ENCODE measurements at regions not wholly inside any gene's neighbourhood (a gene's known extent, or its start where the extent isn't known, plus 50 kb on each side); places are given as distances from the start of the nearest gene placed in this dataset.
"Not testable (repeated sequence)": the region's sequence is repeated elsewhere in the genome, so short reads cannot be mapped to it uniquely, and the experiment has no call there.

DNA sequence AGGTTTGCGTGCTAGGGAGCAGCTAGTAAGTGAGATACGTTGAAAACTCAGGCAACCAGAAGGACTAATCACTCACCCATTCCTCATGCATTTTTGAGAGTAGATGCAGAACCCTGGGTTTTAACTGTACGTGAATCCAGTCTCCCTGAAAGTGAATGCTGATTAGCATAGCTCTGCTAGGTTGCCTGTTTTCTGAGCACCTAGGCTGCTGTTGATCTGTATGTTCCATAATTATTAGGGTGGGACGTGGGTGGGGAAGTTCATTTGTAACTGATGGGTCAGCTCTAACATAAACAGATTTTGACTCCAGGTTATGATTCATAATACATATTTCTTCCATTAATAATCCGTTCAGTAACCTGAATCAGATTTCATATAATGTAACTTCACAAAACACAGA, 379.0 kb upstream of the FANCL start:
- no peak for DNase-seq (ENCODE audit: low spot score)

DNA sequence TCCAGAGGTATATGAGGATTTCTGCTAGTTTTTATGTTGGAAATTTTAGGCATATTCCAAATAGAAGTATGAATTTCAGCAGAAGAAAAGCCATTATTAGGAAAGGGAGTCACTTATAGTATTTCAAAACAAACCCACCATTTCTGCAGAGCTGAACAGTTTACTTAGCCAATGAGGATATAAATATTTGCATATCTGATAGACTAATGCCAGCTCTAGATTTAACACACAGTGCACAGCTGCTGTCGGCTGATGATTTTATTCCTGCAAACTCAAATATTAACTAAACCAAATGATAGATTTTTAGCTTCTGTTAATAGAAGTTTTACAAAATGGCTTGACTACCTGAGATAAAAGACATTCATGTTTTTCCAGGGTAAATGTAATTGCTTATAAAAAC, 375.8 kb upstream of the FANCL start:
- no peak for DNase-seq (ENCODE audit: low spot score)

GRCh38 chr2:58614219-58614618, 373.1 kb upstream of the FANCL start:
- DNase-seq (ENCODE audit: low spot score): no peak

- DNase-seq (ENCODE audit: low spot score): no peak
Observed at GRCh38 chr2:58612973-58613372, 371.8 kb upstream of the FANCL start.

DNA sequence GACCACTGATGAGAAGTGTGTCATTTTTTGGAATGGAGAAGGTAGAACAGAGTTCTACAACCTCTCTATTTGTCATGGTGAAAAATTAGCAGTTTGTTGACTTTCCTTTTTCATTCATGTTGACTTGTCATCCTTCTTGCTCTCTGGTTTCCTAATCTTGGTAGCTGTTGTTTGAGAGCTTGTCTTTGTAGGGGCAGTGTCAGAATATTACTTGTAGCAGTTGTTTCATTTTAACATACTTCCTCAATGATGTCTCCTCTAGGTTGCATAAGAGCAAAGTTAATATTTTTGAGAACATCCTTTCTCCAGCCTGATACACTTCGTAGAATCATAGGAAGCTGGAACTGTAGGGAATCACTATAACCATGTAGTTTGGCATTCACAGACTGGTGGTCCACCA, 368.2 kb upstream of the FANCL start:
- no peak for DNase-seq (ENCODE audit: low spot score)

GRCh38 chr2:58608146-58608545, 367.0 kb upstream of the FANCL start:
- DNase-seq (ENCODE audit: low spot score): no peak

DNA sequence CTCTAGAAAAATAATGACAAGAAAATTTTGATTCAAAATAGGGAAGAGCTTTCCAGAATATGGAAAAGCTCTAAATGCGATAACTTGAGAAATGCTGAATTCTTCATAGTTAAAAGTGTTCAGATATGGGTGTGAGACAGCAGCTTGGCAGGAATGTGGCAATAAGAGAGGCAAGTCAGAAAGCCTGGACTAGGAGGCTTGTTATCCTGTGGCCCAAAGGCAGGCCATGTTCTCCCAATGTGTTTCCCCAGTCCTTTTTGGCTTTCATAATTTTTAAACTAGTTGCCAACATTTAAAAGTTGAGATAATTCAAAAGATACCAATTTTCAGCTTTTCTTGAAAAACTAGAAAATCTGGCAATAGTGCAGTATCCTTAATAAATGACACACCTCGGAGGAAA, 366.3 kb upstream of the FANCL start:
- no peak for DNase-seq (ENCODE audit: low spot score)

GRCh38 chr2:58606799-58607198, 365.7 kb upstream of the FANCL start:
- no peak for DNase-seq (ENCODE audit: low spot score)

DNA sequence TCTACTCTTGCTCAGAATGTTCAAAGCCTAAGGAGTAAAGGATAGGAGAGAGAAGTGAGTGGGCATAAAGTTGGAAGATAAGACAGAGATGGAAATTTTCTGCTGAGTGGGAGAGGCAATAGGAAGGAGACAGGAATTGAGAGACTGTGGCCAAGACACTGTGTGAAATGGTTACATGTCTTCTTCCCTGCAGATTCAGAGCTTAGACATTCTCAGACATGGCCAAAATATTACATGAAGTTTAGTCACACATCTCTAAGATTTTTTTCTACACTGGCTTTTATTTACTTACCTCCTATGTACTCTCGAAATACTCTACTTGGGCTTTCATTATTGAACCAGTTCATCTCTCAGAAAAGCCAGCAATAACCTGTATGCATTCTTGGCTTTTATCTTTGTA, 363.0 kb upstream of the FANCL start:
- DNase-seq (ENCODE audit: low spot score): no peak

GRCh38 chr2:58601017-58601416, 359.9 kb upstream of the FANCL start:
- no peak for DNase-seq (ENCODE audit: low spot score)

DNA sequence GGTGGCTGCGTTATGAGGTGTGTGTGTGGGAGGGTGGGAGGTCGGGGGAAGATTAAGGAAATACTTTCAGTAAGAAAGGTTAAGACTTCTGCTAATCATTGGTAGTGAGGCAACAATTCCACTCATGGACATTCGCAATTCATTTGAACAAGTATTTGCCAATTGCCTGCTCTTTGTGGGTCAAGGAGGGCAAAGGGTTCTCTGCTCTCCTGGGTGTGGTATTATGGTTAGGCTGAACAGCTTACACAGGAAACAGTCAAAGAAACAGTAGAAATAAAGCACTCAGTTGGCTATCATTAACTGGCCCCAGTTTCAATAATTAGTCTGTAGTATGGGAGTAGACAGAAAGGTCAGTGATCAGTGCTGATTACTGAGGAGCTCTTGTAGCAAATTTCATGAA, 357.0 kb upstream of the FANCL start:
- no peak for DNase-seq (ENCODE audit: low spot score)

DNA sequence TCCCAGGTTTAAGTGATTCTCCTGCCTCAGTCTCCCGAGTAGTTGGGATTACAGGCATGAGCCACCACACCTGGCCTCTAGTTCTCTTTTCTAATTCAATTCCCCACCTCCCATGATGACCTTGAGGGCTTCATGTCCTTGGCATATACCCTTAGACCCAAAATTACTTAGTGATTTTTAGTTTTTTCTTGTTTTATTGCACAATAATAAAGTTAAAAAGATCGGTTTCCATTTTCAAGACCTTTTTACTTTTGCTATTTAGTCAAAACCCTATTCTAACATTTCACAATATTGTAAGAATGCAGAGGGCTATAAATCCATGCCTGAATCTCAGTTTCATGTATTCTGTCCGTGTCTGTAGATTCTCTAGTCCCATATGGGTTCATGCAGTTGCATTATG, 354.6 kb upstream of the FANCL start:
- no peak for DNase-seq (ENCODE audit: low spot score)

DNA sequence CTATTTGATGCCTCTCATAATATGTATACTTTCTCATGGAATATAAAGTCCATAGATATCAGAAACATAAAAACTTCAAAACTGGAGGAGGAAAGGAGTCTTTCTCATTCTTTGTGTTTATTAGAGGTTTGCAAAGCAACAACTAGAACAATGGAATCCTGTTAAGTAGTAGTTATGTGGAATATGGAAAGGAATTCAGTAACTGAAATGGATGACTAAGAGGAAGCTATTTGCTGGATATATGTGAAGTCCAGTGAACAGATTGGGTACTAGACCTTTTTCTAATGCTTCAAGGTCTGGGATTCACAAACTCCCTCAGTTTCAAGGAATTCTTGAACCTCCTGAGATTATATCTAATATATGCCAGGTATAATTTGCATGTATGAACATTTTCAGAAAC, 353.6 kb upstream of the FANCL start:
- DNase-seq (ENCODE audit: low spot score): no peak

DNA sequence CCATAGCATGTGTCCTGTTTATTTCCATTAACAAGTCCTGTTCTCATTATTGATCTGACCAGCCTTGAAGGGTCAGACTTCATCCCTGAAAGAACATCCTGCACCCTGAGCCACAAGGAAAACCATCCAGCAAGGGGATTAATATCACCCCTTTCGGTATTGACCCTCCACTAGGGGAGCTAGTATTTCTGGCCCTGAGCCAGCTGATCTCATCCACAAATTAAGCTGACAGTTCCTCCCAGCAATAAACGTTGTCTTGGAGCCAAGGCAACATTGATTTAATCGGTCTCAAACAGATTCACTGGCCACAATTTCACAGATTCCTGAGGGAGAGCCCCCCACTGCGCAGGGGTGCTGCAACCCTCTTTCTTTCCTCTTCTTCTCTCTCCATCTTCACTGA, 353.1 kb upstream of the FANCL start:
- peak; percentile 48 for DNase-seq (ENCODE audit: low spot score)

DNA sequence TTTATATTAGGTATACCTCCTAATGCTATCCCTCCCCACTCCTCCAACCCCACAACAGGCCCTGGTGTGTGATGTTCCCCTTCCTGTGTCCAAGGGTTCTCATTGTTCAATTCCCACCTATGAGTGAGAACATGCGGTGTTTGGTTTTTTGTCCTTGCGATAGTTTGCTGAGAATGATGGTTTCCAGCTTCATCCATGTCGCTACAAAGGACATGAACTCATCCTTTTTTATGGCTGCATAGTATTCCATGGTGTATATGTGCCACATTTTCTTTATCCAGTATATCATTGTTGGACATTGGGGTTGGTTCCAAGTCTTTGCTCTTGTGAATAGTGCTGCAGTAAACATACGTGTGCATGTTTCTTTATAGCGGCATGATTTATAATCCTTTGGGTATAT, 345.1 kb upstream of the FANCL start:
- DNase-seq (ENCODE audit: low spot score): not testable (repeated sequence)

DNA sequence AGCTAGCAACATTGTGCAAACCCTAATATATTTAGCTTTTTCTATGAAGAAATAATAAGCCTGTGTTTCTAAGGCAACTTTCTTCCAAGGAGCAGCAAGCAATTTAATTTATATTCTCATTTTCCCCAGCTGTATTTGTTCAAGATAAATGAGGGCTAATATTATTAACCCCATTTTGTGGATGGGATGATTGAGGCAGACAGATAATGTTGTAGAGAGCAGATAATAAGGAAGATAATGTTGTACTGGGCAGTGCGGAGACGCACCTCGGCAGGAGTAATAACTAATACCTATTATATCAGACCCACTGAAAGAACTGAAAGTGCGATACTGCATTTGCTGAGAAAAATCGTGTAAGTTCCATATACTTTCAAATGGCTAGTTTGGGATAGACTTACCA, 344.1 kb upstream of the FANCL start:
- DNase-seq (ENCODE audit: low spot score): no peak

- DNase-seq (ENCODE audit: low spot score): no peak
Observed at GRCh38 chr2:58584606-58585118, 343.5 kb upstream of the FANCL start.

DNA sequence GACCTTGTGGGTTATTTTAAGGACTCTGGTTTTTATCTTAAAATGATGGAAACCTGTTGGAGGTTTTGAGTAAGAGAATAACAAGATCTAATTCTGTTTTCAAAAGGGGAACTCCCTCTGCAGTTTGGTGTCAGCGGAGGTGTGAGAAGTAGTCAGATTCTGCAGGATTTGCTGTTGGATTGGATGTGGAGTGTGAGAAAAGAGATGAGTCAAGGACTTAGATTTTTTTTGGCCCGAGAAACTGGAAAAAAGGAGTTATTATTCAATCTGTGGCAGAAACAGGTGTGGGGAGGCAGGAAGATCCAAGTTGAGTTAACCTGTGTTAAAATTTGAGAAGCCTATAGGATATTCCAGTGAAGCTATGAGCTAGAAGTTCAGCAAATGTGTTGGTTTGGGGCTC, 337.2 kb upstream of the FANCL start:
- DNase-seq (ENCODE audit: low spot score): no peak

DNA sequence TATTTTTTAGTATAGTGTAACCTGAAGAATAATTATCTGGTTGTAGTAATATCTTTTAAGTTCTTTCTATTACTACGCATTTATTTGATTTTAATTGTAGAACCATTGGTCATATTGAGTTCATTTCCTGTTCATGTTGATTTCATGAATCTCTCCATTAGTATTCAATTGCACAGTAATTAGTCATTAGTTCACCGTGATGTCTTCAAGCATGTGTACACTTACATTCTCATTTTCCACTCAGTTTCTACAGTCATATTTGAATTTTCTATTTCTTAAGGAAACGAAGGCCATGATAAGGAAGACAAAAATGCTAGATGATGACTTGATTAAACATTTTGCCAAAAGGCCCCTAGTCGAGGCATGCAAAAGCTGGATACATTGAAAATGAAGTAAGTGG, 333.7 kb upstream of the FANCL start:
- no peak for DNase-seq (ENCODE audit: low spot score)

DNA sequence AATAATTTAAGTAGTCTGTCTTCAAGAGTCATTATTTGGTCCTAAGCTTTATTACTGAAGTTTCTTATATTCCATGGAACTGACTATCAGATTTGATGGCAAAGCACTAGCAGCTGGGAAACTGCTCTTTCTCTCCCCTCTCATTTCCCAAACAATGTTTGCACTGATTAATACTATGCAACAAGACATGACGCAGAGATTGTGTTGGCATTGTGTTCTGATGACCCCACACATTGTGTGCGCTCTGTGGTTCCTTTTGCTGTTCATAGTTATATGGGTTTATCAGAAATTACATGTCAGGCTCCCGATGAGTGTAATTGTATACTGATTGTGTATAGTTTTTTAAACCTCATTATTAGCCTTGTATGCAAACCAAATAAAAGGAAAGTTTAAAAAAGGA, 331.6 kb upstream of the FANCL start:
- DNase-seq (ENCODE audit: low spot score): no peak

DNA sequence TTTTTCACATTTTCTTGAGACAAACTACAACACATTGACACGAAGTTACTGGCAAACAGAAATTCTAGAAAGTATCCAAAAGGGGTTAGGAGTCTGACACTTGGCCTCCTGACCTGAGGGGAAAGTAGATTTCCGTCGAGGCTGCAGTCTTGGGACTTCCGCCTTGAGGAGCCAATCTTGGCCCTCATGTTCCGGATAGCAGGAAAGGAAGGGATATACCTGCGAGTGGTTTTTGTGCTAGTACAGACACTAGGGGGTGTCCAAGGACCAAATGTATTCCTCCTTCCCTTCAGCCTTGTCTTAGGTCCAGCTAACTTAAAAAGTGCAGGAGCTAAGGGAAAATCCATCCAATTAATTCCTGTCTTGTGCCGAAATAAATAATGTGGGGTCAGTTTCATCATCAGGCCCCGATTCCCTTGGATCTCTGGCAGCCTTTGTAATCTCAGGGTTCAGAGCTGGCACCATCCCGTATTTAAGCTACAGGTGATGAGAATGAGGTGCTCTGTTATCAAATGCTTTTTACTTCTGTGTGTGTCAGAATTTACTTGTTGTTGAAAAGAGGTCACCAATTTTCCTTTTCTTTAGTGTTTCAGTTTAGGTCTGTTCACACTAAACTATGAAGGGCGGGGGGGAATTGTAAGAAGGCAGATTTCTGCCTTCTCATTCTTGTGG, 330.2 kb upstream of the FANCL start:
- DNase-seq (ENCODE audit: low spot score): peak; percentile 56

GRCh38 chr2:58569475-58570185, 328.5 kb upstream of the FANCL start:
- DNase-seq (ENCODE audit: low spot score): peak; percentile 38

- DNase-seq (ENCODE audit: low spot score): no peak
Observed at GRCh38 chr2:58568901-58569300, 327.8 kb upstream of the FANCL start.

- no peak for DNase-seq (ENCODE audit: low spot score)
Observed at GRCh38 chr2:58562276-58562675, 321.2 kb upstream of the FANCL start.
